Body of pancreas (tissue), 4 donors: ENCODE measurements at regions not wholly inside any gene's neighbourhood (a gene's known extent, or its start where the extent isn't known, plus 50 kb on each side); places are given as distances from the start of the nearest gene placed in this dataset.

ENCODE experiments used
- CTCF ChIP-seq, 7 experiments: fragments of 450-650 bp in 4 of 7; fragments of 200-600 bp in 3 of 7; sonication (generic) in 3 of 7; IDR thresholded peaks; one replicate each; pipeline ENCODE4 v1.5.1; 2016 to 2019; ENCODE audit warnings: antibody characterized with exemption in 7 of 7
- POLR2A ChIP-seq, 3 donors: fragments of 450-650 bp; IDR thresholded peaks; one replicate each; pipeline ENCODE4 v1.6.1; 2016; ENCODE audit warnings: antibody characterized with exemption in 3 of 3, mild to moderate bottlenecking in 2 of 3

DNA sequence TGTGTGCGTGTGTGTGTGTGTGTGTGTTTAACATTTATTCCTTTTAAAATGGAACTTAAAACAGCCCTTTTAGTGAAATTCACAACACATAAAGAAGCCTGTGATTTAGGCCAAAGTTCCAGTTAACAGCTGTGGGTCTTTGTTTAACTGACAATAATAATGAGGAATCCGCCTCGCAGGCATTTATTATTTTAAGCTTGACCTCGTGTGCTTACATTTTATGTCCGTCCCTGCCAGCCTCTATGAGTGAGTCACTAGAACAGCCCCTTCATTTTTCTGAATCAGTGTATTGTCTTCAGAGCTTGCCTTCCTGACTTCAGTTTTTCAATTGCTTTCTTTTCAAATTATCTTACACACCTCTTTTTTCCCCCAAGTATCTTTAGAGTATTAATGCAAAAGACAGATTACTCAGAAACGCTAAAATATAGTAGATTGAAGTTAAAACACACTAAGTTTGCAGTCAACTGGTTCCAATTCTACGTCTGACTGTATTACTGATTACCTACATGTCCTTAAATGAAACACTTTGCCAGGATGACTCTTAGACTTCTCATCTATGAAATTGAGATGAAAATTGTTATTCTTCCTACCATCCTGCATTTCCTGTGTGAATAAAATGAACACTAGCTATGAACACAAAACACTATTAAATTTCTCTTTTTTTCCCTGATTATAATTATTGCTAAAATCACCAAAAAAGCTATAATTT lies 319.6 kb upstream of the HS3ST1 start:
- no peak for TF ChIP-seq CTCF (IDR thresholded peaks at IDR 0.05)
- no peak for TF ChIP-seq POLR2A (IDR thresholded peaks at IDR 0.05)
